DMS79 treated with DMSO at 0.1 percent for 48 hours (cell line): ENCODE measurements at regions not wholly inside any gene's neighbourhood (a gene's known extent, or its start where the extent isn't known, plus 50 kb on each side); places are given as distances from the start of the nearest gene placed in this dataset.

Experiments used
- DNase-seq: peaks from one replicate; lab custom pipeline; 2025; lab: John Stamatoyannopoulos, UW

DNA sequence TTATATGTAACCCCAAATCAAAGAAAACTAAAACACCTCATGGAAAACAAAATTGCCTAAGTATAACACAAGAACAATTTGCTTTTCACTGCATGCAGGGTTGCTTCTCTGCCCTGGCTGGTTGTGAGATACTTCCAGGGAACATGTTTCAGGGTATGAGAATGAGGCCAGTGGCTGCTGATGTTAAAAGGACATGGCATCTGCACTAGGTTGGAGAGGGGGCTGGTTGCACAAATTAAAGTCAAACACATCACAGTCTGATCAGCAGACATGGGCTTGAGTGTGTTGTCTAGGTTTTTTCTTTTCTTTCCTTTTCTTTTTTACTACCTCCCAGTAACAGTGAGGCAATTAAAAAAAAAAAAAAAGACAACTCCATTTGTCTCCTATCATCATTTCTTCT lies 374.9 kb downstream of the MCTP2 start:
- no peak for DNase-seq

DNA sequence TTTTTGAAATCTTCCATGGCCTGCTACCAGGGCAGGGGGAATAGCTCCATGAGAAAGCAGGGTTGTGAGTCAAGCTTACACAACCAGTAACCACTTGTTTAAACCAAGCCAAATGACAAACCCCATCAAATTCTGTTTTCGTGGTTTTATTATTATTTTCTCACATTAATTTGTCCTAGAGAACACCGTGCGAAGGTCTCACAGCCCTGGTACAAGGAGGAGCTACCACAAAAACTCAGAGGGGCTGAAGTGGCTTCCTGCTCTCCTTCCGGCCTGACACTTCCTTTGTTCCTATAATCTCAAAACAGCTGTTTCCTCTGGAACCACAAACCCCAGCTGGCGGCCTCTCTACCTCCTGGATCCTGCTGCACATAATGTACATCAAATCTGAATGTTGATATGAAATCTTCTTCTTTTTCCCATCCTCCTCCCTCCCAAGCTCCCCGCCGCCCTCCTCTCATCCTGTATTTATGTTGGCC lies 375.9 kb downstream of the MCTP2 start:
- DNase-seq: no peak

DNA sequence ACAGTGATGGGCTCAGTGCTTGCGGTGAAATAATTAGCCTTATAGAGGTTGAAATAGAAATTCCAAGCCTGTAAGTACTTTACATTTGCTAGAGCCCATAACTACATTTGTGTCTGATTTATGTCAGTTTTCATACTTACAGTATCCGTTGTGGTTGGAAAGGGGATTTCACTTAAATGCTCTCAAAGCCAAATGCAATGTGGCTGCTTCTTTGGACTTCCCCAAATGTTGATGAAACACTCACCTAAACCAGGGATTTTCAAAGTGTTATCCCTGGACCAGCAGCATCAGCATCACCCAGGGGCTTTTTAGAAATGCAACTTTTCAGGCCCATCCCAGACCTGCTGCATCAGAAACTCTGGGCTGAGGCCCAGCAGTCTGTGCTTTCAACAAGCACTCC lies 378.7 kb downstream of the MCTP2 start:
- DNase-seq: no peak

DNA sequence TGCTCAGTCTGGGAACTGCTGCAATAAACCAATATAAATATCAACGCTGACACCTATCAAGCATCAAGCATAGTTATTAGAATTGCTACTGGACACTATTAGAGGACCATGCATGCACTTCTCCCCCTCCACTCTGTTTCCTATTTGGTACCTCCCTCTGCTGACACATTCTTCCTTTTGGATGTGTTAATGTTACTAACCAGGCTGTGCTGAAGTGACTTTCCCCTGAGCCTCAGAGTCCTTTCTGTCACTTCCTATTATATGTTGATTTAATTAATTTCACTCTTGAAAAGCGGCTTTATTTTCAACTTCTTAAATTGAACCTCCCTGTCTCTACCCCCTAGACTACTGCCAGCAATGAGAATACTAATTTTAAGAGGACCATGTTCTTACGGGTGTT lies 379.1 kb downstream of the MCTP2 start:
- DNase-seq: no peak

DNA sequence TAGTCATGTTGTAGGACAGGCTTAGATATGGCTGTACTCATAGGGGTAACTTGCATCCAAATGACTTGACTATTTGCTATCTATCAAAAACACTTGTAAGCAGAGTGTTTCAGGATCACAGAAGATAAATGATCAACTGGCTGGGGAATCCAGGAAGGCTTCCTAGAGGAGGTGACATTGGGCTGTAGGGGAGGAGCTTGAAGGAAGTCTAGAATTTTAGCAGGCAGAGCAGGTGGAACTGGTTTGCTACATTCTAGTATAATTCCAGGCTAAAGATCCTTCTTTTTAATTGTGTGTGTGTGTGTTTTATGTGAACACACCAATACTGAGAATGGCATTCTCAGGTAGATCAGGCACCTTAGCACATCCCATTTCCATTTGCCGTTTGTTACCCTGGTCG lies 380.3 kb downstream of the MCTP2 start:
- DNase-seq: no peak

DNA sequence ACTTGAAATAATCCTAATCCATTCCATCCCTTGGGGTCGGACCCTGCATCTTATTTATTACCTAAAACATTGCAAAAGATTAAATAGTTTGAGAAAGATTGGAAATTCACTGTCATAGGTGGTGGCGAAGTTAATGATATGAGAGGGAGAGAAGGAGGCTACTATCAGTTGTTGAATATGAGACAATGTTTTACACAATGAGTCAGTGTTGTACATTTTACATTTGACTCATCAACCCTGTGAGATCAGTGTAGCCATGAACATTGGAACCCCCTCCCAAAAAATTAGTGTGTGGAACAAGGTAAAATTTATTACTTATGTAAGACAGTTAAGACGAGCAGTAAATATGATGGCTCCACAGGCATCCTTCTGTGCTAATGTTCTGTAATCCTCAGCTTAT lies 384.3 kb downstream of the MCTP2 start:
- no peak for DNase-seq

DNA sequence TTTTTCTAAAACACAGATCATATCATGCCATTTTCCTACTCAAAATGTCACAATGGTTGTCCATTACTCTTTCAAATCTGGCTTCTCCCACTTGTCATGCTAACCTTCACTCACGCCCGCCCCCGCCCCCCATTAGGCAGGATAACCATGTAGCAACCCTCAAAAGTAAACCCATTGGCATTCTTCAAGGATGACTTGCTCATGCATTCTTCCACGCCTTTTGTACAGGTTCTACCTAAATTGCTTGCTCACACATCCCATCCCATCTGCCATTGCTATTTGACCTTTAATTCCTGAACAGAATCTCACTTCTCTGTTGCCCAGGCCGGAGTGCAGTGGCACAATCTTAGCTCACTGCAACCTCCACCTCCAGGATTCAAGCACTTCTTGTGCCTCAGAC lies 389.3 kb downstream of the MCTP2 start:
- DNase-seq: no peak

DNA sequence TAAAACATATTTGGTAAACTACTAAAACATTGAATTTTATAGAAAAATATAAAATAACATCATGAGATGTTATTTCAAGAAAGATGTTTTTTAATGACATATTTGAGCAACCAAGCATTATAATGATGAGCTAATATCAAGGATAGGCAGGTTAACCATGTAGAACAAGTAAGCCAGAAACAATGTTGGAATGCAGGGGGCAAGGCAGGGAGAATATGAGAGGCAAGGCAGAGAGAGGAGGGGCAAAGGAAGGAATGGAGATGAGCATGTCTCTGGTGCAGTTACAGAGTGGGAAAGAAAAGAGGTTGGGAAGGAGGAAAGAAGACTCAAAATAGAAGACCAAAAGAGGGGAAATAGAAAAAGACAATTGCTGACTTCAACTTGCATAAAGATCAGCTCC lies 390.4 kb downstream of the MCTP2 start:
- no peak for DNase-seq

DNA sequence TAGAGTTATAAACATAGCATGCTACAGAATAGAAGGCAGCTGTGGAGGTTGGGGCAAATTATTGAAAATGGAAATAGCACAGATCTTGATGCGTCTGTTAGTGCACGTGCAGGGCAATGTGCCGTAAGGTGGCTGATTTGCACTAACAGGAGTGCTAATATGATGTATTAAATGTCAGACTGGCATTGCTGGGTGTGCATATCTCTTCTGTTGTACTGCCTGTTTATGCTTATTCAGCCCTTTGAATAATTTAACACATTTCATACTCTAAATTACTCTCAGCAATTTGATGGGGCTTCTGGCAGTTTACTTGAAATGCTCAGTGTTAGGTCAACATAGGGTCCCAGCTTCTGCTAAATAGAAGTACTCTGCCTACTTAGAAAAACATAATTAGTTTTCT lies 395.6 kb downstream of the MCTP2 start:
- DNase-seq: no peak

DNA sequence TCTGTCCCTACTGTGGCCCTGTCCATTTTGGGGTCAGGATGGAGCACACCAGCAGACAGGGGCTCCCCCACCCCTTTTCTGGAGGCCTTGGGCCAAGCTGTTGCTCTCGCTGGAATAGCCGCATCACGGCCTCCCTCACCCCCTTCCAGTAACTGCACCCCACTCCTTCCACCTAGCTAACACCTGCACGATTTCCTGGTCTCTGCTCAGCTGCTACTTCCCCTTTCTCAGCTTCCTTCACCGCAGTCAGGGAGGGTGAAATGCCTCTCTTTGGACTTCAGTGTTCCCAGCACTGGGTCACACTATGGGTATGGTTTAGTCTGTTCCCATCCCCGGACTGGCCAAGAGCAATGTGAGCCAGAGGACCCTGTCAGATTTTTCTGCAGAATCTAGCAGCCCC lies 400.2 kb downstream of the MCTP2 start:
- no peak for DNase-seq

DNA sequence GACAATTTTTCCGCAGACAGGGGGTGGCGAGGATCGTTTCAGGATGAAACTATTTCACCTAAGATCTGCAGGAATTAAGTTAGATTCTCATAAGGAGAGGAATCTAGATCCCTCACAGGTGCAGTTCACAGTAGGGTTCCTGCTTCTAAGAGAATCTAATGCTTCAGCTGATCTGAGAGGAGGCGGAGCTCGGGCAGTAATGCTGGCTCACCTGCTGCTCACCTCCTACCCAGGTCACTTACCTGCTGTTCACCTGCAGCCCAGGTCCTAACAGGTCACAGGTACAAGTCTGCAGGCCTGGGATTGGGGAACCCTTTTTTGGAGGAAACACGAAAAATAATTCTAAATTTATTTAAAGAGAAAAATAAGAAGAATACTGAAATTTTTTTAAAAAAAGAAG lies 406.8 kb downstream of the MCTP2 start:
- DNase-seq: no peak

DNA sequence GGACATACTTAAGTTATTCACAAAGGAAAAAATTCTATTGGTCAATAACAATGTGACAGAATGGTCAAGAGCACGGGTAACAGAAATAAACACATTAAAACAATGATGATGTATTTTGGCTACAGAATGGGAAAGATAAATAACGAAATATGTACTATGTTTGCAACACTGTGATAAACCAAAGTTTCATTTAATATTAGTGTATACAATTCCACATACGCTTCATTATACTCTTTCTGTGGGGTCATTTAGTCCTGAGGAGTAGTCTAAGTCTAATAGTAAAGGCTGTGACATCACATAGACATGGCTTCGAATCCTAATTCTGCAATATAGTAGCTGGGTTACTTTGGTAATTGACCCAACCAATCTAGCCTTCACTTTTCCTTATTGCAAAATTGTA lies 408.3 kb downstream of the MCTP2 start:
- DNase-seq: no peak

DNA sequence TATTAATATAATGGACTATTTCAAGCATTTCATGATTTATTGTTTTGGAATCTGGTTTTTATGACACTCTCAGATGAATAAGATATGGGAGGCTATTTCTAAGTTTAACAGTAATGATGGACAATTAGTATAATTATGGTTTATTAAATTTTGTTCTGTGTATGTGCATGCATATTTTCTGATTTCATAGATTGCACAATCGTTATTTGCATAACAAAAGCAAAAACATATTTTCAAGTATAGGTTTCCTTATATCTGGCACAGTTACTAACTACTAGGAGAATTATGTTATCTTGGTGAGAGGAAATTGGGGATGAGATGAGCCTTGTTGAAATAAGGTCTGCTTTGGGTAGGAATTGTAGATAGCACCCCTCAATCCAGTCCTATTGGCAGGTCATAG lies 413.1 kb downstream of the MCTP2 start:
- DNase-seq: no peak

DNA sequence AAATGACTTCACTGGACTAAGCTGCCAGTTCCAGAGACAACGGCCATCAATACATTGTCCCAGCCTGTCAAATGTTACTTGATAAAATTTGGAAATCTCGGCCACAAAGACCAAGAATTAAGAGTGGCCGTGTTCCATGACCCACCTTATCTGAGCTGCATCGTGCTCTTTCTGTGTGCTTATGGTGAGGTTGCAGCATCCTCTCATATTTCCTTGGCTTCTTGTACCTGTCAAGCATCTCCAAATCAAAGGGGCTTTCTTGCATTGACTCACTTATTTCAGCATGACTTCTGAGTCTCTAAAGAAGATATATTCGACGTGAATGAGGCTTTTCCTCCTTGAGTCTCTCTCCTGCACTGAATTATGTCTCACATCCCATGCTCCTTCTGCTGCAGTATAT lies 421.7 kb downstream of the MCTP2 start:
- DNase-seq: no peak

DNA sequence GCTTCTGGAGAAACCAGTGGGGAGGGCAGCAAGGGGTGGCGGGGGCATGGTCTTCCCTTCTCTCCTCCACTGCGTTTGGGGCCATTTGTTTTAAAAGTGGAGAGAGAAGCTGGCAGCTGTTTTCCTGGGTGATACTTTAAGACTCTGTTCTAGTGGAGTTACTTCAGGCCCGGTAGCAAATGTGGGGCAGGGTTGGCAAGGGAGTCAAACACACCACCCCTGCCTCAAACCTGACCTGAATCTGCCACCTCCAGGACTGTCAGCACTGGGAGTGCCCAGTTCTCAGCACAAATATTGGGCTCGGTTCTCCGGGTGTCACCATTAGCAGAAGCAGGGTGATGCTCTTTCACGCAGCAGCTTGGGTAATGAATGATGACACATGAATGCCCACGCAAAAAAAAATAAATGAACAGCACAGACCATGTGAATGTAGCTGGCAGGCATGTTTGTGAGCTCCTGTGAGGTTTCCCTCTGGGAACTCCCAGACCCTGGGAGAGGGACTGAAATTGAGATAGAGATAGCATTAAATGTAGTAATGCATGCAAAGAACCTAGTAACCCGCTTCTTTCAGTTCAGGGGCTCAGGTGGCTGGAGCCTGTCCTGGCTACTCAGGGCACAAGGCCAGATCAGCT lies 424.0 kb downstream of the MCTP2 start:
- no peak for DNase-seq

DNA sequence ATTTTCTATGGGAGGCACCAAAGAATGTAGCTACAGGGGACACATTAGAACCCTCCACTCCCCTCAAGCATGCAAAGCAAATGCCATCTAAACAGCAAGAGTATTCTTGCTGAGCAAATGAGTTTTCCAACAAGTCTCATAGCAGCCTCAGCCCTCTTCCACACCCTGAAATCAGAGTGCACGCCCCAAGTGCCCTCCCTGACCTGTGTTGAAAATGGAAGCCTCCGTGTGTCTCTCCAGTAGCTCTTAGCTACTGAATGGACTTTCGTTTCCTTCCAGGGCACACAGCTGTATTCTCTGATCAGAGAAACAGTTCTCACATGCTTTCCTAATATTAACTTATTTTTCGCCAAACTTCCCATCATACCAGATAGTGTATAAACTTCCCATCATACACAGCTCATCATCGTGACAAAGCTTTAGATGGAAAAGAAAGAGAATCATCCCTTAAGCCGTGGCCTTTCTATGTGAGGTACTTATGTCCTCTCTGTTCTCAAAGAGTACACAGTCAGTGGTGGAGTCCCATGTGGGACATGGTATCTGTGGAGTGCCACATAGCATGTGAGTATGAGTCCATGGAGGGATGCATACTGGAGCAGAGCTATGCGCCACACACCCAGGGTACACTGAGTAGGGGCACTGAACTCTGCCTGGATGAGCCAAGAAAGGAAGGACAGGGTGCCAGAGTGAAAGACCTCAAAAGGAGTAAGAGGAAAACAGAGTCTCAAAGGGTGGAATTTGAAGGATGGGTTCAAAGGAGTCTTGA lies 434.5 kb downstream of the MCTP2 start:
- no peak for DNase-seq

DNA sequence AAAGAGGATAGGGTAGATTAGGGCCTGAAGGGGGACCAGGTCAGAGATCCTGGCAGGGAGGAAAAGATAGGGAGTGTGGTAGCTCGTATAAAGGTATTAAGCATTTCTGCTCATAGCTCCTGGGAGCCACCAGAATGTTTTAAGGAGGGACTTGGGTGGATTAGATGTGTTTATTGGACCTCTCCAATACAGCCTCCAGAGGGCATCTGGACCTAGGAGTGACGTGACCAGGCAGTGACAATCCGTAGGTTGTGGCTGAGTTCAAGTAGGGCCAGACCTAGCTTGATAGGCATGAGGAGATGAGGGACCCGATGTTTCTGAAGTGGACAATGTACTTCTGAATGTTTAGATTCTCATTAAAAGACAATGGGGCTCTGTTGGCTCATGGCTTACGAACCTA lies 435.2 kb downstream of the MCTP2 start:
- no peak for DNase-seq

DNA sequence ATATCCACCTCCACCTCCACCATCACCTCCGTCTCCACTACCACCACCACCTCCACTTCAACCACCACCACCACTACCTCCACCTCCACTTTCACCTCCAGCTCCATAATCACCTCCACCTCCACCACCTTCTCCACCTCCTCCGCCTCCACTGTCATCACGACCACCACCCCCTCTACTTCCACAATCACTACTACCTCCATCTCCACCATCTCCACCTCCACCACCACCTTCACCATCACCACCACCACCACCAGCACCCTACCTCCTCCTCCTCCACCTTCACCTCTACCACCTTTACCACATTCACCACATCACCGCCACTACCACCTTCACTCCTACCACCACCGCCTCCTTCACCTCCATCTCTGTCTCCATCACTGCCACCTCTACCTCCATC lies 435.7 kb downstream of the MCTP2 start:
- DNase-seq: no peak

DNA sequence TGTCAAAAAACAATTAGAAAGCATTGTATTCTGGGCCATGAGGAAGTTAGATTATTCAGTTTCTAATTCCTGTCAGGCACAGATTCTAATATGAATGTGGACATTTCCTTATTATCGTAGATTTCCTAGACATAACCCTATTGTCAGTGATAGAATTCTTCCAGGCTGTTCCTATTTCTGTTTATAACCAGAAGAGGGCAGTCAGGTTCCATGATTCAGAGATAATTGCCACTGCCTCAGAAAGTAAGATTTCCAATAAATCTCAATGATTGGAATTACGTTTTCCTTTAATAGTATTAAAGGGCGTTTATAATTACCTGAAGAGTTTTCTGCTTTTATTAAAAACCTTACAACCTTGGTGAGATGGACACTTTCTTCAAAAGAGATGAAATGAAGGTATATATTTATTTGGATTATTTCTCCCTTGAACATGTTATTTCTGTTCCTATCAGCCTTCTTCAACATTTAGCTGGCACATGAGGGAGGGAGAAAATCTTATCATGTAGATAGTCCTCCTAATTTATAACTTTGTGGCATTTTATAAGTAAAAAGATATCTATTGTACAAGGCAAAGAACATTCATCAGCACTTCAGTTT lies 439.2 kb downstream of the MCTP2 start:
- no peak for DNase-seq

DNA sequence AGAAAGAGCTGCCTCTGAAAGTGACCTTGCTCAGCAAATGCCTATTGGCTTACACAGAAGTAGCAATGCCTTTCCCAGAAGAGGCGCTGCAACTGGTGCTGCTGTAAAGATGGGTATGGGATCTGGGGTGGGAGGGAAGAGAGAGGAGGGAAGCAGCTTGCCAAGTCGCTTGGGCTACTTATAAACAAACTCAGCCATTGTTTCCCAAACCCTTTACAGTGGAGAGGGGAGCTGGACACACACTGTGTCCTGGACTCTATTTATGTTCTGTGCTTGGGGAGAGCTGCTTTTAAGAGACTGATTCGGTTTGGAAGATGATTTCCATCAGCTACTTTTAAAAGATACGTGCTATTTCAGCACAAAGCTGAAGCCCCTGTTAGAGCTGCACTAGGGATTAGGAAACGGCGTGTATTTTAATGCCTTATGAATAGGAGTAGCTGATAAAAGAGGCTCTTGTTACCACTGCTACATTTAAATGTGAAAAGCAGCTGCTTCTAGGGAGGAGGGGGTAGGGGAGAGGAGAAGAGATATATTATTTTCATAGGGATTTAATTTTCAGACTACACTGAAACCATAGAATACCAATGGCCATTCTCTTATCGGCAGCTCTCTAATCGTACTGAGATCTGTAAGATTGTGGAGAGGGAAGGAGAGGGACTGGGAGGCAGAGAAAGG lies 440.6 kb downstream of the MCTP2 start:
- no peak for DNase-seq

DNA sequence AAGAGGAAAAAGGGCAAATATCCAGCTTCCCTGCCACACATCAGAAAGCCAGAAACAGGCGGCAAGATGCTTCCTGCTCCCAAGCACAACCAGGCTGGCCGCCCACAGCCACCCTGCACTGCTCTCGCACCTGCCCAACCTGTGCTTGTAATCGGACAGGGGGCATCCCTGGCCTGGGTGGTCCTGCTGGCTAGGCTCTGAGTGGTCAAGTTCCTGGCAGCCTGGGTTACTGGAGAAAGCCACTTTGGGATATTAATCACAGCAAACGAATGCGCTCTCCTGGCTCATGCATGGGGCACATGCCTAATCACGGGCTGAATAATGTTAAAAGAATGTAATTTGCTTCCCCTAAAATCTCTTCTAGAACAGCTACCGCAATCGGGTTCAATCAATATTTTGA lies 442.4 kb downstream of the MCTP2 start:
- no peak for DNase-seq

DNA sequence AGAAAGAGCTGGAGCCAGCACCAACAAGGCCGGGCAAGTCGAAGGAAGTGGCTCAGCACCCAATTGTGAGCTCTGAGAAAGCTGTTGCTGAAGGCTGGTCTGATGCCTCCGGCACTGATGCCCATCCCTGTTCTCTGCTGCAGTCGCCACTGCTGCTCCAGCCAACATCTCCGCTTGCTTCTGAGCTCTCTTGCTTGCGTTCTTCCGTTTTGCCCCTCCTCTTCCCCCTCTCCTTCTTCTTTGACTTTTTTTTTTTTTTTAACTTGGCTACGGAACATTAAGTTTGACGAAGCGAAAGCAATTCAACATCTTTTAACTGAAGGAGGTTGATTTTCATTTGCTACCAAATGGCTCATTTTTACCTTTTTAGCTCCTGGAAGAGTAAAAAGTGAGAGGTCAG lies 442.9 kb downstream of the MCTP2 start:
- DNase-seq: no peak

DNA sequence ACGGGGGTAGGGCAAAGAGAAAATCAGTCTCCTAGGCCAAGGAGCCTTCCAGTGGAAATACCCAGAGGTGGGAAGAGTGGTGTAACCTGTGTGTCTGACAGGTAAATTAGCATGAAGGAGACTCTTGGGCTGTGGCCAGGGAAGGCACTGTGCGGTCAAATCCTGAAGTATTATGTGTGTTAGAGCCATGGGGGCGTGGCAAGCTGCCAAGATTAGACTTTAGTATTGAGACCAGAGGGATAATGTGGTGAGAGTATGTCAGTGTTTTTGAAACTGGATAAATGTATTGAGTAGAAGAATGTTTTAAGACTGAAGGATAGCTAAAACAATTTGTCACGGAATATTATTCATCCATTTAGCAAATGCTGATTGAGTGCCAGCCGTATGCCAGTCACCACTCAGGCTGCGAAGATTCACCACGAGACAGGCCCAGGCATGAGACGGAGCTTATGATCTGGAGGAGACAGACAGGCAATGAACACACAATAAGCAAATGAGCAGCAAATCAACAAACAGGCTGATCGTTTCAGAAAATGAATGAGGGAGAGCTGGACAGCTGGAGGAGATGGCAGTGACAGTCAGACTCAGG lies 445.9 kb downstream of the MCTP2 start:
- no peak for DNase-seq
